ENCODE measurements at regions not wholly inside any gene's neighbourhood (a gene's known extent, or its start where the extent isn't known, plus 50 kb on each side); places are given as distances from the start of the nearest gene placed in this dataset.
"Not testable (repeated sequence)": the region's sequence is repeated elsewhere in the genome, so short reads cannot be mapped to it uniquely, and the experiment has no call there.

- not testable (repeated sequence) for TF ChIP-seq POLR2A, POLR2AphosphoS5 (IDR thresholded peaks at IDR 0.05)
- TF ChIP-seq, protein P1, sequence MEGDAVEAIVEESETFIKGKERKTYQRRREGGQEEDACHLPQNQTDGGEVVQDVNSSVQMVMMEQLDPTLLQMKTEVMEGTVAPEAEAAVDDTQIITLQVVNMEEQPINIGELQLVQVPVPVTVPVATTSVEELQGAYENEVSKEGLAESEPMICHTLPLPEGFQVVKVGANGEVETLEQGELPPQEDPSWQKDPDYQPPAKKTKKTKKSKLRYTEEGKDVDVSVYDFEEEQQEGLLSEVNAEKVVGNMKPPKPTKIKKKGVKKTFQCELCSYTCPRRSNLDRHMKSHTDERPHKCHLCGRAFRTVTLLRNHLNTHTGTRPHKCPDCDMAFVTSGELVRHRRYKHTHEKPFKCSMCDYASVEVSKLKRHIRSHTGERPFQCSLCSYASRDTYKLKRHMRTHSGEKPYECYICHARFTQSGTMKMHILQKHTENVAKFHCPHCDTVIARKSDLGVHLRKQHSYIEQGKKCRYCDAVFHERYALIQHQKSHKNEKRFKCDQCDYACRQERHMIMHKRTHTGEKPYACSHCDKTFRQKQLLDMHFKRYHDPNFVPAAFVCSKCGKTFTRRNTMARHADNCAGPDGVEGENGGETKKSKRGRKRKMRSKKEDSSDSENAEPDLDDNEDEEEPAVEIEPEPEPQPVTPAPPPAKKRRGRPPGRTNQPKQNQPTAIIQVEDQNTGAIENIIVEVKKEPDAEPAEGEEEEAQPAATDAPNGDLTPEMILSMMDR (IDR thresholded peaks at IDR 0.05): not testable (repeated sequence)
Measured at GRCh38 chr5:105602406-105602805, 2039.8 kb upstream of the NUDT12 start.
